ENCODE measurements at regions not wholly inside any gene's neighbourhood (a gene's known extent, or its start where the extent isn't known, plus 50 kb on each side); places are given as distances from the start of the nearest gene placed in this dataset.
"Not testable (repeated sequence)": the region's sequence is repeated elsewhere in the genome, so short reads cannot be mapped to it uniquely, and the experiment has no call there.

- peak; percentile 0 for DNase-seq (ENCODE audit: low read depth)
These were observed 146.5 kb downstream of the SPANXN1 start for GRCh38 chrX:145393702-145394235.

GRCh38 chrX:145394344-145394743 lies 147.0 kb downstream of the SPANXN1 start:
- DNase-seq (ENCODE audit: low read depth) = no peak

- no peak for DNase-seq (ENCODE audit: low read depth)
These were observed 149.3 kb downstream of the SPANXN1 start for GRCh38 chrX:145396612-145397011.

- DNase-seq (ENCODE audit: low read depth) = peak; percentile 9
These were observed 157.7 kb downstream of the SPANXN1 start for GRCh38 chrX:145405012-145405411.

GRCh38 chrX:145410622-145411021 lies 163.3 kb downstream of the SPANXN1 start:
- DNase-seq (ENCODE audit: low read depth) = no peak

- DNase-seq (ENCODE audit: low read depth) = not testable (repeated sequence)
These were observed 188.9 kb downstream of the SPANXN1 start for GRCh38 chrX:145436211-145436610.

GRCh38 chrX:145464650-145465049 lies 217.3 kb downstream of the SPANXN1 start:
- DNase-seq (ENCODE audit: low read depth) = no peak

- DNase-seq (ENCODE audit: low read depth) = no peak
These were observed 228.4 kb downstream of the SPANXN1 start for GRCh38 chrX:145475725-145476124.

GRCh38 chrX:145484740-145485139 lies 237.4 kb downstream of the SPANXN1 start:
- no peak for DNase-seq (ENCODE audit: low read depth)

- no peak for DNase-seq (ENCODE audit: low read depth)
These were observed 255.4 kb downstream of the SPANXN1 start for GRCh38 chrX:145502670-145503069.

- DNase-seq (ENCODE audit: low read depth) = no peak
These were observed 258.9 kb downstream of the SPANXN1 start for GRCh38 chrX:145506214-145506613.

GRCh38 chrX:145524931-145525330 lies 277.6 kb downstream of the SPANXN1 start:
- no peak for DNase-seq (ENCODE audit: low read depth)

- DNase-seq (ENCODE audit: low read depth) = no peak
These were observed 285.0 kb downstream of the SPANXN1 start for GRCh38 chrX:145532176-145532780.

- no peak for DNase-seq (ENCODE audit: low read depth)
These were observed 284.1 kb upstream of the SLITRK2 start for GRCh38 chrX:145533534-145533933.

- DNase-seq (ENCODE audit: low read depth) = no peak
These were observed 268.1 kb upstream of the SLITRK2 start for GRCh38 chrX:145549496-145549895.

GRCh38 chrX:145552643-145553042 lies 265.0 kb upstream of the SLITRK2 start:
- no peak for DNase-seq (ENCODE audit: low read depth)

GRCh38 chrX:145553702-145554101 lies 263.9 kb upstream of the SLITRK2 start:
- DNase-seq (ENCODE audit: low read depth) = no peak

GRCh38 chrX:145563159-145563558 lies 254.5 kb upstream of the SLITRK2 start:
- no peak for DNase-seq (ENCODE audit: low read depth)

- peak; percentile 14 for DNase-seq (ENCODE audit: low read depth)
These were observed 207.6 kb upstream of the SLITRK2 start for GRCh38 chrX:145609951-145610511.

GRCh38 chrX:145613894-145614293 lies 203.7 kb upstream of the SLITRK2 start:
- no peak for DNase-seq (ENCODE audit: low read depth)

GRCh38 chrX:145620666-145621065 lies 197.0 kb upstream of the SLITRK2 start:
- DNase-seq (ENCODE audit: low read depth) = no peak

GRCh38 chrX:145623453-145623852 lies 194.2 kb upstream of the SLITRK2 start:
- DNase-seq (ENCODE audit: low read depth) = no peak

GRCh38 chrX:145630081-145630480 lies 187.5 kb upstream of the SLITRK2 start:
- DNase-seq (ENCODE audit: low read depth) = no peak
